Urothelium cell line (cell line): ENCODE measurements at regions not wholly inside any gene's neighbourhood (a gene's known extent, or its start where the extent isn't known, plus 50 kb on each side); places are given as distances from the start of the nearest gene placed in this dataset.

Experiments
- DNase-seq: peaks from one replicate; pipeline ENCODE4 v3.0.0; 2011; ENCODE audit warnings: low spot score, mixed read lengths
- FAIRE-seq: peaks from 2 replicates; lab custom pipeline; 2011; peaks lifted over from hg19 to GRCh38; lab: Jason Lieb, UNC

DNA sequence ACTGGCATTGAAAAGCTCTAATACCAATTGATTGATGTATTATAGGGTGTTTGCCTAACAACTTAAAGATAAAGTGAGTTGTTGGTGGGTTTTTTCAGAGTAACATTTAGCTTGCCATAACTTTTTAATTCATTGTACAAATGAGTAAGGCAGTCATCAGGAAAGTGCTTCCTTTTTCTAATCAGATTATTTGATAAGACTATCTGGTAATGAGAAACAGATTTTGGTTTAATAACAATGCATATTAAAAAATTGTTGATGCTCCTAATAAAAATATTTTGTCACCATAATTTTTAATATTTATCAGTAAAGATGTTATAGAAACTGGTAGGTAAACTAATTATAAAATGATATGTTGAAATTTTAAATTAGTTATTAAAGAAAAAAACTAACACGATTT lies 51.3 kb downstream of the BLTP1 start:
- DNase-seq (no peak), FAIRE-seq (no peak)

DNA sequence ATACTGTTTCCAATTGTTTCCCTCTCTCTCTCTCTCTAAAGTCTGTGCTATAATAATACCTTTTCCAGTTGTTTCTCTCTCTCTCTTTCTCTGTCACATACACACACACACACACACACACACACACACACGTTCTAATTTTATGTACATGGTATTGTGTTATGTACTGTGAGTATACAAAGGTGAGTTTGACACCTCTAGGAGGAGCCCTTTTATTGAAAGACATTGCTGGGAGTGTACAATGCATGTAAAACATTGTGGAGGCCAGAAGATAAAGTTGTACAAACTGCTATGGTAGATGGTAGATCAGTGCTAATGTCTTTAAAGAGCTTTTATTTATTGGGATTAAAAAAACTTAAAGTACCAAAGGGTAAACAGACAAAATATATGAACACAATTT lies 53.6 kb downstream of the BLTP1 start:
- FAIRE-seq (no peak), DNase-seq (no peak)

GRCh38 chr4:122212880-122213279 lies 60.7 kb downstream of the BLTP1 start:
- FAIRE-seq: no peak
- no peak for DNase-seq

GRCh38 chr4:122218762-122219161 lies 66.6 kb downstream of the BLTP1 start:
- no peak for FAIRE-seq
- peak; percentile 6 for DNase-seq

- DNase-seq (no peak), FAIRE-seq (no peak)
Measured at GRCh38 chr4:122219356-122219755, 67.2 kb downstream of the BLTP1 start.

GRCh38 chr4:122221322-122221721 lies 69.2 kb downstream of the BLTP1 start:
- FAIRE-seq (no peak), DNase-seq (no peak)

DNA sequence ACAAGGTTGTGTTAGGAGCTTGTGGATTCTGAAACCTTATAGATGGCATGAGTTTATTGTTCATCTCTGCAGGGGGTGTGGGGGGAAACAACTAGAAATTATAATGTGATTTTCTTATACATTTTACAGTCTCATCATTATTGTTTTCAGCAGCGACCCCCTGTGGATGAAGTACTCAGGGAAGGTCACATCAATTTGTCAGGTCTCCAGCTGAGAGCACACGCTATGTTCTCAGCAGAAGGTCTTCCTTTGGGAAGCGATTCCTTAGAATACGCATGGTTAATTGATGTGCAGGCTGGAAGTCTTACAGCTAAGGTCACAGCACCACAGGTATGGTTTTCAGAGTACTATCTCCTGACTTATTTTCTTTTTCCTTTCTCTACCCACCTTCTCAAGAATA lies 72.2 kb downstream of the BLTP1 start:
- FAIRE-seq: no peak
- peak; percentile 7 for DNase-seq

- no peak for DNase-seq
- FAIRE-seq: no peak
Measured at GRCh38 chr4:122227202-122227601, 75.1 kb downstream of the BLTP1 start.

GRCh38 chr4:122229857-122230256 lies 77.7 kb downstream of the BLTP1 start:
- DNase-seq (no peak), FAIRE-seq (no peak)

- DNase-seq (no peak), FAIRE-seq (no peak)
Measured at GRCh38 chr4:122232633-122233032, 80.5 kb downstream of the BLTP1 start.

- DNase-seq (no peak), FAIRE-seq (no peak)
Measured at GRCh38 chr4:122234686-122235085, 82.6 kb downstream of the BLTP1 start.

DNA sequence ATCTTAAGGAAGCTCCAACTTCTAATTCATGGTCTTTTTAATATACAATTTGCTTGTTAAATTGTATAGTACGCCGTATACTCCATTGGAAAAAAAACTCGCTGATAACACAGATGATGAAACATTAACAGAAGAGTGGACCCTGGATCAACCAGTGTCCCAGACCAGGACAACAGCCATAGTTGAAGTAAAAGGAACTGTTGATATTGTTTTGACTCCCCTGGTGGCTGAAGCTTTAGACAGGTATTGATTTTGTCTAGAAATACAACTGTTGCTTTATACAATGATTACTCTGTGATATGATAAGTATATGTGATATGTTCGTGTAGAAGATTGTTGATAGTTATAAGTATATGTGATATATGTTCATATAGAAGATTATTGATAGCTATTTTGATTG lies 91.7 kb downstream of the BLTP1 start:
- FAIRE-seq (no peak), DNase-seq (no peak)

DNA sequence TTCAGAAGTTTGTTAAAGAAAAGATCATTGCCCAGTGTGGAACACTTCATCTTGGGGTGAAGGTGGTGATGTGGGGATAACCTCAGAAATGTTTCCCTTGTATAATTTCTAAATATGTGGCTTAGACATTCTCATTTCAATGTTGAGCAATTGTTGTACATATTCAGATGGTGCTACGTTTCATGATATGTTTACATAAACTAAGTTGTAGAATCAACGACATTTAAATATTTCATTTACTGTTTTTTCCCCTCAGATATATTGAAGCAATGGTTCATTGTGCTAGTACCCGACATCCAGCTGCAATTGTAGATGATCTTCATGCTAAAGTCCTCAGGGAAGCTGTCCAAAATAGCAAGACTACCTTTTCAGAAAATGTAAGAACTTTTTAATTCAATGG lies 92.6 kb downstream of the BLTP1 start:
- no peak for DNase-seq
- FAIRE-seq: no peak

DNA sequence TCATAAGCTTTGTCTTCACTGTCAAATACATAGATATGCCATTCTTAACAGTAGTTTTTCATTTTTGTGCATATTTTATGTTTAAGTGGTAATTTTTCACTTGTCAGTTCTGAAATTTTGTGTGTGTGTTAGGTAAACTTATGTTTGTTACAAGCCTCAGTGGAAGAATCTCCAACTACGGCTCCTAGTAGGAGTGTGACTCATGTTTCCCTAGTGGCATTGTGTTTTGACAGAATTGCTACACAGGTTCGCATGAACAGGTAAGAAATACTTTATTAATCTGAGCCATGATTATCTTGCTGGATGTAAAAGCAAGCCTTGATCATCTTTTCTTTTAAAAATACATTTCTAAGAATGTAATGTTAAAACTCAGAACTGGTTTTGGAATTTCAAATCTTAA lies 94.4 kb downstream of the BLTP1 start:
- no peak for FAIRE-seq

DNA sequence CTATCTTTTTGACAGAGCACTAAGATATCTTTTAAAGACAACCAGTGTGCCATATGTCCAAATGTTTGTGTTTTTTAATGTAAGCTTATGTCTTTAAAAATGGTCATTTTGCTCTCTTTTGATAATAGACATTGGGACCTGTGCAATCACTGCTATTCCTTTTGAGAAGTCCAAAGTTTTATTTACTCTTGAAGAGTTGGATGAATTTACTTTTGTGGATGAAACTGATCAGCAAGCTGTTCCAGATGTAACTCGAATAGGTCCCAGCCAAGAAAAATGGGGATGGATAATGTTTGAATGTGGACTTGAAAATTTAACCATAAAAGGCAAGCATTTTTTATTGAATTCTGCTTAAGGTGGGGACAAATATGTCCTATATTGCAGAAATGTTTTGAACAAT lies 97.2 kb downstream of the BLTP1 start:
- FAIRE-seq: no peak
- no peak for DNase-seq

More for the DNA sequence above, 94.4 kb downstream of the BLTP1 start:
- no peak for DNase-seq

GRCh38 chr4:122252584-122252983 lies 100.5 kb downstream of the BLTP1 start:
- DNase-seq (no peak), FAIRE-seq (no peak)

DNA sequence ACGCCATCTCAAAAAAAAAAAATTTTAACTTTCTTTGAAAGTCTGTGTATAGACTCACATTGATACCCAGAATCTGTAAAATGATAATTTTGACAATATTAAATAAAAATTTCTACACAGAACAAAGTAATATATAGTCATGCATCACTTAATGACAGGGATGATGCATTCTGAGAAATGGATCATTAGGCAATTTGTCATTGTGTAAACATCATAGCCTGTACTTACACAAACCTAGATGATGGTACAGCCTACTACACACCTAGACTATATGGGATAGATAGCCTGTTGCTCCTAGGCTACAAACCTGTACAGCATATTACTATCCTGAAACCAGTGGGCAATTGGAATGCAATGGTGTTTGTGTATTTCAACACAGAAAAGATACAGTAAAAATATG lies 107.7 kb downstream of the BLTP1 start:
- DNase-seq (no peak), FAIRE-seq (no peak)

- DNase-seq: no peak
- no peak for FAIRE-seq
Measured at GRCh38 chr4:122276359-122276758, 102.5 kb upstream of the ADAD1 start.

DNA sequence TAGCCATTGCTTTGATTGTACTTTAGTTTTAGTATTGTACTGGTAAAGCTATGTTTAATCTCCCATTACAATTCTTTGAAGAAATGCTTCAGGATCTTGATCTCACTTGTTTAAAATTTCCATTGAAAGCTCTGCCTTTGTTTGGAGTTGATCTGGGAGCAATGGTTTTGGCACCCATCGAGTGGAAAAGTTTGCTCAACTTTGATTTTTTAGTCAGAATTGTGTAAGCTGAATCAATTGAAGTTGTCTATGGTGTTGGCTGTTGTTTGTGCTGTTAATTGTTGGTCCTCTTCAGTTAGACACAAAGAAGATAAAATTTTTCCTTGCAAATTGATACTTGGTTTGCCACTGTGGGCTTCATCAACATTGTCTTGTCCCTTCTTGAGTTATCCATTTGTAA lies 99.8 kb upstream of the ADAD1 start:
- no peak for FAIRE-seq

GRCh38 chr4:122279670-122280069 lies 99.1 kb upstream of the ADAD1 start:
- no peak for FAIRE-seq

More for the DNA sequence above, 99.8 kb upstream of the ADAD1 start:
- DNase-seq: no peak

DNA sequence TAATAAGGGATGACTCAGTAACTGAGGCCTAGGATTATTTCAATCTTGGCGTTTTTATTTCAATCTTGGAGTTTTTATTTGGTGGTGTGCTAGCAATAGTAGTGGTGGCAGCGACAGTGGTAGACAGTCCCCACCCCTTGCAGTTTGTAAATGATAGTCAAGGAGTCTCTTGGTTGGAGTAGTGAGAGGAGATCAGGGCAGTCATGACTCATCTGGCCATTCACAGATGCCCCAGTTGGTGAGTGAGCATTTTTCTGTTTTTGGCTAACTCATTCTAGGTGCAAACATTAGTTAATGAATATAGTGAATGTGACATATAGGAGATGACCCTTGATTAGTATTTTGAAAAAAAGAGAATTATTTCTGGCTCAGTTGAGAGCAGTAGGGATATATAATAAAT lies 93.5 kb upstream of the ADAD1 start:
- FAIRE-seq: no peak
- no peak for DNase-seq

More at GRCh38 chr4:122279670-122280069, 99.1 kb upstream of the ADAD1 start:
- no peak for DNase-seq

DNA sequence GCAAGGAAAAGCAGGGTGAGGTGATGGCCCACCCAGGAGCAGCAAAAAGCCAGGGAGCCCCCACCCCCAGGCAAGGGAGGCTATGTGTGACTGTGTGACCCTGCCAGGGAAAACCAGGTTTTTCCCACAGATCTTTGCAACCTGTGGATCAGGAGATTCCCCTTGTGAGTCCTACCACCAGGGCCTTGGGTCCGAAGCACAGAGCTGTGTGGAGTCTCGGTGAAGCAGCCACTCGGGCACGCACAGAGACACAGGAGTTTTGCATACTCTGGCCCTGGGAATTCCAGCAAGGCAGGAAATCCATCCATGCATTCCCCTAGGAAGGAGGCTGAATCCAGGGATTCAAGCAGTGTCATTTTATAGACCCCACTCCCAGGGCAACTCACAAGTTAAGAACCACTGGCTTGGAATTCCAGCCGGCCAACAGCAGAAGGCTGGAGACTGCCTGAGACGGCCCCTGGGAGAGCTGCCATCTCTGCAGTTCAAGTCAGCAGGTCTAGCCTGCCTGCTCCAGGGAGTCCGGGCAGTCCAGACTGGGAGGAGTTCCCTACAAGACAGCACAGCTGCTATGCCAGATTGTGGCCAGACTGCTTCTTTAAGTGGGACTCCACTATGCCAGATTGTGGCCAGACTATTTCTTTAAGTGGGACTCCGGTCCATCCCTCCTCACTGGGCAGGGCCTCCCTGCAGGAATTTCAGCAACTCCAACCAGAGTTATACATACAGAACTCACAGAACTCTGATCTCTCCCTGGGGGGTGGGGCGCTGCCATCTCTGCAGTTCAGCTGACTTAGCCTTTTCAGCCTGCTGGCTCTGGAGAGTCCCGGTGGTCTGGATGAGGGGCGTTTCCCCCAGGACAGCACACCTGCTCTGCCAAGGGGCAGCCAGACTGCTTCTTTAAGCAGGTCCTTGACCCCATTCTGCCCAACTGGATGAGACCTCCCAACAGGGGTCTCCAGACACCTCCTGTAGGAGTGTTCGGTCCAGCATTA lies 85.1 kb upstream of the ADAD1 start:
- no peak for DNase-seq
- FAIRE-seq: no peak

DNA sequence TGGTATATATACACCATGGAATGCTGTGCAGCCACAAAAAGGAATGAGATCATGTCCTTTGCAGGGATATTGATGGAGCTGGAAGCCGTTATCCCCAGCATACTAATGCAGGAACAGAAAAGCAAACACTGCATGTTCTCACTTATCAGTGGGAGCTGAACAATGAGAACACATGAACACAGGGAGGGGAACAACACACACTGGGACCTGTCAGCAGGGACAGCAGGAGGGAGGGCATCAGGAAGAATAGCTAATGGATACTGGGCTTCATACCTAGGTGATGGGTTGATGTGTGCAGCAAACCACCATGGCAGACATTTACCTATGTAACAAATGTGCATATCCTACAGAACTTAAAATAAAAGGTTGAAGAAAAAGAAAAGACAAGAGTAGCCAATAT lies 81.1 kb upstream of the ADAD1 start:
- FAIRE-seq: no peak
- DNase-seq: no peak
